Effector memory CD8-positive, alpha-beta T cell (primary cell): ENCODE measurements at regions not wholly inside any gene's neighbourhood (a gene's known extent, or its start where the extent isn't known, plus 50 kb on each side); places are given as distances from the start of the nearest gene placed in this dataset.

Source experiments
- ATAC-seq: fragments of 150-1000 bp; cut with Tn5 transposase; replicated peaks from 2 replicates; pipeline ENCODE4 v1.10.0; 2021; ENCODE audit warnings: mild to moderate bottlenecking, moderate library complexity
- DNase-seq, 3 experiments: peaks; one replicate each; pipeline ENCODE4 v3.0.0; 2021
- H3K27ac Mint-ChIP-seq, 2 donors: one replicate each; pipeline ENCODE4 v1.8.0; 2022; ENCODE audit warnings: mild to moderate bottlenecking in 2 of 2, mixed read lengths in 2 of 2, moderate library complexity in 2 of 2
- H3K27me3 Mint-ChIP-seq, 2 donors: one replicate each; pipeline ENCODE4 v1.8.0; 2022; ENCODE audit warnings: mixed read lengths in 2 of 2
- H3K36me3 Mint-ChIP-seq: one replicate; pipeline ENCODE4 v1.8.0; 2022; ENCODE audit warnings: mild to moderate bottlenecking, moderate library complexity, mixed read lengths; ENCODE audit not compliant: insufficient read depth
- H3K4me1 Mint-ChIP-seq, 2 donors: one replicate each; pipeline ENCODE4 v1.8.0; 2022; ENCODE audit warnings: low read depth in 2 of 2, mixed read lengths in 2 of 2
- H3K4me3 Mint-ChIP-seq, 2 donors: one replicate each; pipeline ENCODE4 v1.8.0; 2022; ENCODE audit warnings: mild to moderate bottlenecking in 2 of 2, mixed read lengths in 2 of 2, moderate library complexity in 2 of 2
- H3K9me3 Mint-ChIP-seq, 2 donors: one replicate each; pipeline ENCODE4 v1.8.0; 2022; ENCODE audit warnings: mixed read lengths in 2 of 2

DNA sequence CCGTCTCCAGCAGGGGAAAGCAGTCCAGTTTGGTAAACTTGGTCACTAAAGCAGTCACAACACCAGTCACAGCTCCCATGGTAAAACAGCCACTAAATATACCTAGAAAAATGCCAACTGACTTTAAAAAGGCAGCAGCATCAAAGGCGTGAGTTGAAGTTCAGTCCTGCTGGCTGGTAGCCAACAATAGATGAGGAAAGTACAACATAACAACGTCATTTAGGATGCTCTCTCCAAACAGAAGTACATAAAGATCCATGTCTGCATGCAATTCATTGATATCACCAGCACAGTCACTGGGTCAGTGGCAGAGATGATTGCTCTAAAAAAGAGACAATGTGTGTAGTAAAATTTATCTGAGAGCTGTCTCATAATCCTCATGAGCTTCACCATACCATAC is 59.3 kb upstream of the TMPO start:
- peaks cover 37 to 54% of the 10 kb centered on the region in 2 donors for H3K27me3 Mint-ChIP-seq
- H3K36me3 Mint-ChIP-seq: no peaks in the 10 kb centered on the region
- H3K9me3 Mint-ChIP-seq: no peaks in the 10 kb centered on the region
- peaks cover 0 to 4% of the 10 kb centered on the region in 2 donors for H3K4me1 Mint-ChIP-seq
- ATAC-seq (no peak), DNase-seq (no peak)
- H3K4me3 Mint-ChIP-seq: peak overlapping the region in 1 of 2 donors; percentile 56
- no peak overlapping the region for H3K27ac Mint-ChIP-seq

DNA sequence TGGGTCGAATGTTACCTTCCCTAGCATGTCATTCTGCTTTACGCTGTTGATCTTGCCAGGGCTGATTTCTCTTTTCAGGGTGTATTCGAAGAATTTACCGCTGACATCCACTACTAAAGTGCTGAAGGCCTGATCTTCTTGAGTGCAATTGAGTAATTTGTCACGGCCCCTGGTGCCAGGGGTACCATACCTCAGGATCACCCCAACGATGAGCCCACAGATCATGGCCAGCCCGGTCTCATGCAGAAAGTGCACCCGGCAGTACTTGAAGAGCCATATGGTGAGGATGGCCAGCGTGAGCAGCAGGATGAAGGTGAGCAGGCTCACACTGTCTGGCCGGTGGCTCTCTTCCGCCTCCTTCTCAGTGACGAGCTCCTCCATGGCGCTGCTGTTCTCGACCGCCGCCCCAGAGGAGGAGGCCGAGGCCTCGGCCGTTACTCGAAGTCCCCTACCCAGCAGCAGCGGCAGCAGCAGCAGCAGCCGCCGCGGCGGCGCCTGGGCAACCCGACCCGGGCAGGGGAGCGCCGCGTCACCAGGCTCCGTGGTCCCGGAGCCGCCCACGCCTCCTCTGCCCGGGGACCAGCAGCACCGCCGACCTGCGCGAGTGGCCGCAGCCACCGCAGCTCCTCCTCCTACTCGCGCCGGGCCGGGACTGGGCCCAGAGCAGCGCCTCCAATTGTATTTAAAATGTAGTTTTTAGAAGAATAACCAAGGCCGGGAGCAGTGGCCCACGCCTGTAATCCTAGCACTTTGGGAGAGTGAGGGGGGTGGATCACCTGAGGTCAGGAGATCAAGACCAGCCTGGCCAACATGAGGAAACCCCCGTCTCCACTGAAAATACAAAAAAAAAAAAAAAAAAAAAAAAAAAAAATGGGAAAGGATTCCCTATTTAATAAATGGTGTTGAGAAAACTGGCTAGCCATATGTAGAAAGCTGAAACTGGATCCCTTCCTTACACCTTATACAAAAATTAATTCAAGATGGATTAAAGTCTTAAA is 58.5 kb upstream of the TMPO start:
- peak overlapping the region; percentile 56 to 62 for H3K4me3 Mint-ChIP-seq
- peaks cover 37 to 48% of the 10 kb centered on the region in 2 donors for H3K27me3 Mint-ChIP-seq
- no peaks in the 10 kb centered on the region for H3K9me3 Mint-ChIP-seq
- peaks cover 0 to 4% of the 10 kb centered on the region in 2 donors for H3K4me1 Mint-ChIP-seq
- DNase-seq (no peak), ATAC-seq (peak; percentile 40)
- no peak overlapping the region for H3K27ac Mint-ChIP-seq
- no peaks in the 10 kb centered on the region for H3K36me3 Mint-ChIP-seq

DNA sequence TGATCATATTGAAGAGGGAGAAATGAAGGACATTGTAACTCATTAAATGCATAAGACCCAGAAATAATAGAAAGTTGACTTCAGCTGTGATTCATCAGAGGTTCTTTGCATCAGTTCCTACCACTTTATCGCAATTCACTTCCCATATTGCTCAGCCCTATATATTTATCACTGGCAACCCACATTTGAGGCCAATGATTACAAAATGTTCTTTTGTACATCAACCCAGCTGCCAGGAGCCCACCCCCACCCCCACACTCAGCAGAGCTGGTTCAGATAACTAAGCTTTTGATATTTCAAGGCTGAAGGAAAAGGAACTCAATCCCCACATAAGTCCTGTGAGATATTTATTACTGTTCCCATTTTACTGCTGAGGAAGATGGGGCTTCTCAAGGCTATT is 51.2 kb upstream of the TMPO start:
- DNase-seq (no peak), ATAC-seq (no peak)
- Mint-ChIP-seq H3K27me3 (peaks cover 4 to 14% of the 10 kb centered on the region in 2 donors), H3K4me3 (no peak overlapping the region), H3K27ac (no peak overlapping the region), H3K36me3 (peaks cover 3% of the 10 kb centered on the region), H3K9me3 (no peaks in the 10 kb centered on the region), H3K4me1 (no peaks in the 10 kb centered on the region)

- Mint-ChIP-seq H3K27ac (no peak overlapping the region), H3K4me3 (no peak overlapping the region), H3K4me1 (no peaks in the 10 kb centered on the region), H3K36me3 (peaks cover 3% of the 10 kb centered on the region), H3K9me3 (no peaks in the 10 kb centered on the region), H3K27me3 (peaks cover 5 to 16% of the 10 kb centered on the region in 2 donors)
- ATAC-seq (no peak), DNase-seq (no peak)
These were observed 49.9 kb upstream of the TMPO start for GRCh38 chr12:98465505-98465904.
